BLaER1 (cell line): ENCODE measurements at regions not wholly inside any gene's neighbourhood (a gene's known extent, or its start where the extent isn't known, plus 50 kb on each side); places are given as distances from the start of the nearest gene placed in this dataset.

ENCODE experiments used
- H3K27ac ChIP-seq: shearing (Covaris generic); formaldehyde crosslinking; 2 replicates; pipeline ENCODE4 v1.8.1; 2022
- H3K27me3 ChIP-seq: shearing (Covaris generic); formaldehyde crosslinking; 2 replicates; pipeline ENCODE4 v1.8.1; 2022
- H3K36me3 ChIP-seq: shearing (Covaris generic); formaldehyde crosslinking; 2 replicates; pipeline ENCODE4 v1.8.1; 2022
- H3K4me1 ChIP-seq: shearing (Covaris generic); formaldehyde crosslinking; 2 replicates; pipeline ENCODE4 v1.8.1; 2022
- H3K4me2 ChIP-seq: shearing (Covaris generic); formaldehyde crosslinking; 2 replicates; pipeline ENCODE4 v1.8.1; 2022
- H3K4me3 ChIP-seq: shearing (Covaris generic); formaldehyde crosslinking; 2 replicates; pipeline ENCODE4 v1.8.1; 2022
- H3K9ac ChIP-seq: shearing (Covaris generic); formaldehyde crosslinking; 2 replicates; pipeline ENCODE4 v1.8.1; 2022
- H3K9me3 ChIP-seq: shearing (Covaris generic); formaldehyde crosslinking; 2 replicates; pipeline ENCODE4 v1.8.1; 2022
- H4K20me1 ChIP-seq: shearing (Covaris generic); formaldehyde crosslinking; 2 replicates; pipeline ENCODE4 v1.8.1; 2022
- Cebpa-rat ChIP-seq: shearing (Covaris generic); IDR thresholded peaks from 2 replicates; pipeline ENCODE4 v1.8.1; 2022

DNA sequence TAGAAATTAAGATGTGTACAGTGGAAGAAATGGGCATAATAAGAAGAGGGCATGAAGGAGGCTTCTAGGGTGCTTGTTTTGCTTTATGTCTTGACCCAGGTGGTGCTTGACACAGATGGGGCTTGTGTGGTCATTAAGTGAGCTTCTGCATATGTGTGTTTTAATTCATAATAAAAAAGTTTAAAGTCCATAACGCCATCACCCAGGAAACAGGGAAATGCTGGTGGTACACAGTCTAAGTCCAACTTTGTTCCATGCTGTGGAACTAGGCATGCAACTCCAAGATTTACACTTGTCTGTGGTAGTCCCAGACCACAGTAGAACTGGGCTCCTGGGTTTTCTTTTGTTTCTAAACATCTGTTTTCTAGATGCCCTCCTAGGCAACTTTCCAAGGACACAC is 511.9 kb downstream of the MID1IP1 start:
- peaks cover 69% of the 10 kb centered on the region for H3K4me1 ChIP-seq
- H3K9me3 ChIP-seq: no peaks in the 10 kb centered on the region
- H3K4me2 ChIP-seq: peak overlapping the region; percentile 77
- no peaks in the 10 kb centered on the region for H4K20me1 ChIP-seq
- H3K9ac ChIP-seq: no peak overlapping the region
- no peak for TF ChIP-seq Cebpa-rat
- no peaks in the 10 kb centered on the region for H3K27me3 ChIP-seq
- H3K27ac ChIP-seq: peak overlapping the region; percentile 62; the same call in 1 of the 2 replicates
- H3K36me3 ChIP-seq: no peaks in the 10 kb centered on the region
- H3K4me3 ChIP-seq: no peak overlapping the region

DNA sequence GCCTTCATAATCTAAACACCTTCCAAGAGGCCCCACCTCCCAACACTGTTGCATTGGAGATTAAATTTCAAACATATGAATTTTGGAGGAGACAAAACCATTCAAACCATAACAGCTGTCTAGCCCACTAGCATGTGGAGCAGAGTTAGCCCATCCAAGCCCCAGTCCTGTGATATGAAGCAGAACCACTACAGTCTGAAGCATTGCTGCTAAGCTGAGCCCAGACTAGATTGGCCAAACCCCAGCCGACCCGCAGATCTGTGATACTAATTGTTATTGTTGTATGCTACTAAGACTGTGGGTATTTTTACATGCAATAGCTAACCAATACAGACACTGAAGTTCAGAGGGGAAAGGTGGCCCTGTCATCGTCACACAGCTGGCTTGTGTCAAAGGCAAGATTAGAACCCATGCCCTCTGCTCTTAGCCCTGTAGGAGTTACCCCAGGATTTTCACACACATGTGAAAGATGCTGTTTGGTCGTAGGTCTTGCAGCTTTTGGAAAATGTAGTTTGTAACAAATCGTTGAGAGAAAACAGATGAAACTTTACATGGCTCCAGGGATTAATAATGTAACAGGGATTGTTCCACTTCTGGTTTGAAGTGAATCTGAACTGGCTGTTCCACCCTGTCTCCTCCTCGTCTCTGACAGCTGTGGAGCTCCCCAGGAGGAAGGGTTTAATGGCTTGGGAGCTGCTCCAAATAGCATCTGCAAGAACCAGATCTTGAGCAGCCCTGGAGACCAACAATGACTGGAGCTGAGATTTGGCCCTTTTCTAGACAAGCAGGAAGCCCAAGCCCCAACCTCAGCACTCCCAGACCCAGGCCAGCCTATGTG is 517.5 kb downstream of the MID1IP1 start:
- H3K4me3 ChIP-seq: no peak overlapping the region
- peaks cover 11% of the 10 kb centered on the region for H3K9me3 ChIP-seq
- H3K27me3 ChIP-seq: no peaks in the 10 kb centered on the region
- TF ChIP-seq Cebpa-rat: no peak
- H3K36me3 ChIP-seq: no peaks in the 10 kb centered on the region
- peak overlapping the region; percentile 32 for H3K4me2 ChIP-seq
- H3K9ac ChIP-seq: no peak overlapping the region
- H3K27ac ChIP-seq: peak overlapping the region; percentile 4; the same call in 1 of the 2 replicates
- H4K20me1 ChIP-seq: no peaks in the 10 kb centered on the region
- peaks cover 44% of the 10 kb centered on the region for H3K4me1 ChIP-seq

DNA sequence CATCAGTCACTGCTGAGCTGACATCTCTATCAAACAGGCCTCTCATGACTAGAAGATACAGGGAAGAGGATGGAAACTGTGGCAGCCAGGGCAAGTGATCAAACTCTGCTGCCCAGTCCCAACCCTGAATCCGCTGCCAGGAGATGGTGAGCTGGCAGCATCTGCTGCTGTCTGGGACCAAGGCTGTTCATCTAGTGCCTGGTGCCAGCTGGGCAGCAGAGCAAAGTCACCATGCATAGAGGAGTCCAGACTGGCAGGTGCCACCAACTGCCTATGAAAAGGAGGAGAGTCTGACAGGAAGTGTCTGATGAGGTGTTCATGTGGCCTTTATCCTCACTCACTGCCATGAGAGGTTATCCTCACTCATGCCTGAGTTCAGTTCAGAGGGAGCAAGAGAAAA is 518.9 kb downstream of the MID1IP1 start:
- Histone ChIP-seq H3K4me3 (no peak overlapping the region), H3K4me1 (peaks cover 29% of the 10 kb centered on the region), H3K36me3 (no peaks in the 10 kb centered on the region), H3K9me3 (peaks cover 11% of the 10 kb centered on the region), H3K9ac (no peak overlapping the region), H3K27ac (peak overlapping the region; percentile 31; the same call in 1 of the 2 replicates), H3K4me2 (peak overlapping the region; percentile 6), H4K20me1 (no peaks in the 10 kb centered on the region), H3K27me3 (no peaks in the 10 kb centered on the region)
- TF ChIP-seq Cebpa-rat: no peak

DNA sequence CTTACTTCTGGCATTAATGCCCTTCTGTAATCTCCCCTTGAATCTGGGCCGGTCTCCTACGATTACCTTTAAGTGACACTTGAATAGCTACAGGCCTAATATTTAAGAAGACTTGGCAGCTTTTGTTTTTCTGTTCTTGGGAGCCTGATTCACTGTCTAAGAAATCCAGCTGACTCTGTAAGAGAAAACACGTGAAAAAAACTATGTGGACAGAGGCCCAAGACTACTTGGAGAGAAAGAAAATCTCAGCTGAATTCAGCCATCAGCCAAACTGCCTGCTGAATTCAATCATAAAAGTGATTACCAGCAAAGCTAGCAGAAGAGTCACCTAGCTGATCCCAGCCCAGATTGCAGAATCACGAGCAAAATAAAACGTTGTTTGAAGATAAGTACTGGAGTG is 521.2 kb downstream of the MID1IP1 start:
- TF ChIP-seq Cebpa-rat: no peak
- no peak overlapping the region for H3K9ac ChIP-seq
- H4K20me1 ChIP-seq: no peaks in the 10 kb centered on the region
- no peaks in the 10 kb centered on the region for H3K36me3 ChIP-seq
- no peak overlapping the region for H3K4me2 ChIP-seq
- peaks cover 35% of the 10 kb centered on the region for H3K4me1 ChIP-seq
- peaks cover 22% of the 10 kb centered on the region for H3K9me3 ChIP-seq
- H3K4me3 ChIP-seq: no peak overlapping the region
- H3K27me3 ChIP-seq: no peaks in the 10 kb centered on the region
- H3K27ac ChIP-seq: no peak overlapping the region

DNA sequence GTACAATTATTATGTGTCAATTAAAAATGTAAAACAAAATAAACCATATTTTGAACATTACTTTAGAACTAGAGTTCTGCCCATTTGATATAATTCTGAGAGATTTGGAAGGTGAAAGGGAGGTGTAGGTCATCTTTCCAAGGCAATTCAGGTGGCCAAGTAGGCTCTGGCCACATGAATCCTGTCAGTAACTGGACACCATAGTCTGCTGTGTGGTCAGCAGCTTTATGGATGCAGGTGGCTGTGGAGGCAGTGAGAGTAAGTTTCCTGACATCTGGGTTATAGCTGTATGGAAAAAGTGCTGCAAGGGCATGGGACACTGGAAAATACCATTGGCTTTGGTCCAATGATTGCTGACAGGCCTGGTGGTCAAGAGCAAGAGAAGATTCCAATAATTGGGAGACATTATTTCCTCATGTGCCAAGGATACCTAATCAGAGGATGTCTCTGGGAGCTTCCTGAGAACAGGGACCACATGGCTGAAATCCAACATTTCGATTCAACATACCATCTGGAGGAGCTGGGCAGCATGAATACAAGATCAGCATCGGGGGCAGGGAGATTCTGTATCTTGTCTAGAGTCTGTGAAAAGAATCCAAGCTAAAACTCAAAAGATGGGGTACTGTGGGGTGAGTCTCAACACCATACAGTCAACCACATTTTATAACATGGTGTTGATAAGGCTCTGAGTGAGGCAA is 523.1 kb downstream of the MID1IP1 start:
- no peak for TF ChIP-seq Cebpa-rat

DNA sequence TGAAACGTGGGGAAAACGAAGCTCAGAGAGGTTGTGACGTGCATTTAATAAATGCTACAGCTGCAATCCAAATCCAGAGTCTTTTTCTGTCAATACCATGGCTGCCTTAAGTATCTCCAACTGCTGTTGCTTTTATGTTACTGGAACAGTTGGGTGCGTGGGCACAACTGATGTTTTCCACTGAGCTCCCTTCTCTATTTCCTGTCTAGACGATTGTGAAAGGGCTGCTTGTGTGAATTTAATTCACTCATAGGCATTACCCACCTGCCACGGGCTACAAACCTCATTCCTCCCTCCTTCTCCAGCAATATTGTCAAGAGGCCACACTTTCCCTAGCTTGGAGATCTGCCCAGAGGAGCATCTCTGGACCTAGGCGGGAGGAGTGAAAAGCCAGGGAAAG is 526.0 kb downstream of the MID1IP1 start:
- Histone ChIP-seq H3K9me3 (peaks cover 19% of the 10 kb centered on the region), H3K36me3 (no peaks in the 10 kb centered on the region), H3K4me1 (peaks cover 51% of the 10 kb centered on the region), H3K4me3 (no peak overlapping the region), H3K27ac (no peak overlapping the region), H3K4me2 (peak overlapping the region; percentile 2; the same call in 1 of the 2 replicates), H4K20me1 (no peaks in the 10 kb centered on the region), H3K9ac (no peak overlapping the region), H3K27me3 (no peaks in the 10 kb centered on the region)
- TF ChIP-seq Cebpa-rat: no peak

More for the DNA sequence above, 523.1 kb downstream of the MID1IP1 start:
- H3K9me3 ChIP-seq: peaks cover 25% of the 10 kb centered on the region
- no peak overlapping the region for H3K9ac ChIP-seq
- H3K4me1 ChIP-seq: peaks cover 37% of the 10 kb centered on the region
- no peaks in the 10 kb centered on the region for H3K36me3 ChIP-seq
- no peaks in the 10 kb centered on the region for H4K20me1 ChIP-seq
- H3K27ac ChIP-seq: no peak overlapping the region
- H3K4me2 ChIP-seq: no peak overlapping the region
- H3K4me3 ChIP-seq: no peak overlapping the region
- no peaks in the 10 kb centered on the region for H3K27me3 ChIP-seq

DNA sequence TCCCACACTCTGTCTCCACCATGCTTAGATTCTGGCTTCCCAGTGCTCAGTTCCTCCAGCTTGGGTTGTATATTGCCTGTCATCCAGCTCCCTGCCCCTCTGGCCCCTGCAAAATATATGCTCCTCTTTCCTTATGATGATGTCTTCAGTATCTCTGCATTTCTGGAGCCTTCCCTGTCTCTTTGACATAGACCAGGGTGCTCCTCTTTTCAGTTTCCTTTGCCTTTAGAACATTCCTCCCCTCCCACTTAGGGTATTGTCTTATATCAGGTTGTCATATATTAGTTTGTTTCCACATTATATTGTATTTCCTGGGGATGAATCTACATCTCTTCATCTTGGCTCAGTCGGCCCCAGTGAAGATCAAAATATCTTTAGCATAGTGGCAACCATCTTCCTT is 526.4 kb downstream of the MID1IP1 start:
- peaks cover 55% of the 10 kb centered on the region for H3K4me1 ChIP-seq
- H3K4me2 ChIP-seq: peak overlapping the region; percentile 2; the same call in 1 of the 2 replicates

DNA sequence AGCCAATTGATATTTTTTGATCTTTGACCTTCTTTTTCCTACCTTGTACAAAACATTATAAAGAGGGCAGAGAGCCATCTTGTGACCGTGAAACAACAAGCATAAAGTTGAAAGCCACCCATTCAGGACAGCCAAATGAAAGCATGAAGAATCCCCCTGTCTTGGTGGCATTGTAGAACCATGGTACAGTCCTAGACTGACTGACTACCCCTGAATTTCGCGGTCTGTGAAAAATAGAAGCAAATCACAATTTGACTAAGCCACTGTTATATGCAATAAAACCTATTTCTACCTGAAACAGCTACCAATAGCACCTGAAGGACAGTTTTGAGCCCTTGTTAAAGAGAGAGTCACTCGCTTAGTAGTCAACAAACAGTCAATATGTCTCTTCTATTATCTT is 527.4 kb downstream of the MID1IP1 start:
- Histone ChIP-seq H3K27ac (no peak overlapping the region), H3K4me3 (no peak overlapping the region), H3K36me3 (no peaks in the 10 kb centered on the region), H3K9me3 (peaks cover 14% of the 10 kb centered on the region), H4K20me1 (no peaks in the 10 kb centered on the region), H3K27me3 (no peaks in the 10 kb centered on the region), H3K4me1 (peaks cover 65% of the 10 kb centered on the region), H3K4me2 (peak overlapping the region; percentile 88), H3K9ac (no peak overlapping the region)
- TF ChIP-seq Cebpa-rat: no peak

More for the DNA sequence above, 526.4 kb downstream of the MID1IP1 start:
- no peak overlapping the region for H3K27ac ChIP-seq
- H3K4me3 ChIP-seq: no peak overlapping the region
- no peaks in the 10 kb centered on the region for H3K36me3 ChIP-seq
- H4K20me1 ChIP-seq: no peaks in the 10 kb centered on the region
- peaks cover 14% of the 10 kb centered on the region for H3K9me3 ChIP-seq
- TF ChIP-seq Cebpa-rat: no peak
- no peaks in the 10 kb centered on the region for H3K27me3 ChIP-seq
- no peak overlapping the region for H3K9ac ChIP-seq

DNA sequence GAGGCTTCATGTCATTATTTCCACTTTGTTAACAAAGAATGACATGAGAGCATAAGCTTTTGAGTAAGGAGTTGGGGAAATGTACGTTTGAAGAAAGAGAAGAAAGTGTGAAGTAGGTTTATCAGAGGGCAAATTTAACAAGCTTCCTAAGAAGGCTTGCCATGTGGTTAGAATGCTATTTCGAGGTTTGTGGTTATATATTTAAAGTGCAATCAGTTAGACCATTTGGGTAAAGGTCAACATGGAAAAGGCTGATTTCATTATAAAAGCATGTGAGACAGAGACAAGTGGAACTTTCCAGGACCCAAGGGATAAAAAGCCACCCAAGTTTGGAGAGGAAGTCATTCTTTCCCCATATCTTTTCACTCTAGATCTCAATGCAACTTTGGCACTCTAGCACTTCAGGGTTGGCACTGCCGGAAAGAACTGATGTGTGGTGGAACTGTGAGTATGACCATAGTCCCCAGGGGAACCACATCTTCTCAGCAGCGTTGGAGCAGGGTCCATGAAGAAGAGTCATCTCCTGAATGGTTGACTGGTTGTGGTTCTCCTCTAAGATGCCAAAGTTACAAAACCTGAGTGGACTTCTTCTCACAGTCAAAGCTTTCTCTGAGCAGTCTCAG is 529.9 kb downstream of the MID1IP1 start:
- peak overlapping the region; percentile 74 for H3K27ac ChIP-seq

DNA sequence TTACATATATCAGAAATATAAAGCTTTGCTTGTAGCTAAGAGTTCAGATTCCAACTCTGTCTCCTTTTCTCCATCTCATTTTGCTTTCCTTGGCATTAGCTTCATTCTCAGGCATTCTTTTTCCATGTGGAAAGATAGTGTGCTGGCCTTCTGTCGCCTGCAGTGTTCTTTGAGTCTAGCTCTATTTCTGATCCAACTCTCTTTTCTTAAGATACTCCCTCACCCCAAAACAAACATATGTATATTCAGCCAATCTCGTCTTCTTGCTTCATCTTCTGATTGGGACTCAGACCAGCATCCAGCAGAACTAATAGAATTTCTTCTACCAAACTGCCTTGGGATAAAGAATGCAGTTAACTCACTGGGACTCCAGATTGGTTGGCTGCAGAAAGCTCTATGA is 532.2 kb downstream of the MID1IP1 start:
- no peak overlapping the region for H3K4me3 ChIP-seq
- H3K27ac ChIP-seq: no peak overlapping the region
- H4K20me1 ChIP-seq: no peaks in the 10 kb centered on the region
- H3K9me3 ChIP-seq: no peaks in the 10 kb centered on the region; the same call in 1 of the 2 replicates
- no peaks in the 10 kb centered on the region for H3K27me3 ChIP-seq
- no peak for TF ChIP-seq Cebpa-rat
- H3K36me3 ChIP-seq: no peaks in the 10 kb centered on the region
- no peak overlapping the region for H3K9ac ChIP-seq
- peaks cover 97% of the 10 kb centered on the region for H3K4me1 ChIP-seq
- peak overlapping the region; percentile 58 for H3K4me2 ChIP-seq

More for the DNA sequence above, 529.9 kb downstream of the MID1IP1 start:
- TF ChIP-seq Cebpa-rat: peak; percentile 36; the same call in 1 of the 2 replicates
- Histone ChIP-seq H3K9me3 (peaks cover 14% of the 10 kb centered on the region), H3K36me3 (no peaks in the 10 kb centered on the region), H3K4me3 (peak overlapping the region; percentile 20; the same call in 1 of the 2 replicates), H3K4me1 (peaks cover 89% of the 10 kb centered on the region), H3K9ac (peak overlapping the region; percentile 9; the same call in 1 of the 2 replicates), H3K4me2 (peak overlapping the region; percentile 88), H3K27me3 (no peaks in the 10 kb centered on the region), H4K20me1 (no peaks in the 10 kb centered on the region)
